Glutamatergic neuron (in vitro differentiated cells): ENCODE measurements at regions not wholly inside any gene's neighbourhood (a gene's known extent, or its start where the extent isn't known, plus 50 kb on each side); places are given as distances from the start of the nearest gene placed in this dataset.

Experiments used
- DNase-seq: peaks from one replicate; pipeline ENCODE4 v3.0.0; 2022
- H3K27ac Mint-ChIP-seq: one replicate; pipeline ENCODE4 v1.8.0; 2020; ENCODE audit warnings: mild to moderate bottlenecking, mixed read lengths, inconsistent platforms; ENCODE audit not compliant: unreplicated experiment
- H3K27me3 Mint-ChIP-seq: one replicate; pipeline ENCODE4 v1.8.0; 2020; ENCODE audit warnings: mild to moderate bottlenecking, moderate library complexity, mixed read lengths, inconsistent platforms; ENCODE audit not compliant: unreplicated experiment
- H3K36me3 Mint-ChIP-seq: one replicate; pipeline ENCODE4 v1.8.0; 2020; ENCODE audit warnings: mild to moderate bottlenecking, mixed read lengths, inconsistent platforms; ENCODE audit not compliant: unreplicated experiment
- H3K4me1 Mint-ChIP-seq: one replicate; pipeline ENCODE4 v1.8.0; 2020; ENCODE audit warnings: mild to moderate bottlenecking, low read depth, mixed read lengths, inconsistent platforms; ENCODE audit not compliant: unreplicated experiment
- H3K4me3 Mint-ChIP-seq: one replicate; pipeline ENCODE4 v1.8.0; 2020; ENCODE audit warnings: mild to moderate bottlenecking, mixed read lengths, inconsistent platforms; ENCODE audit not compliant: unreplicated experiment
- H3K9me3 Mint-ChIP-seq: one replicate; pipeline ENCODE4 v1.8.0; 2020; ENCODE audit warnings: mild to moderate bottlenecking, moderate library complexity, mixed read lengths, inconsistent platforms; ENCODE audit not compliant: unreplicated experiment
- CTCF ChIP-seq: fragments of 200-600 bp; sonication (generic); IDR thresholded peaks from one replicate; pipeline ENCODE4 v1.5.0; 2021; ENCODE audit not compliant: partially characterized antibody, unreplicated experiment

- Mint-ChIP-seq H3K27me3 (no peaks in the 10 kb centered on the region), H3K4me3 (no peak overlapping the region), H3K36me3 (no peaks in the 10 kb centered on the region), H3K4me1 (no peaks in the 10 kb centered on the region), H3K9me3 (no peaks in the 10 kb centered on the region), H3K27ac (no peak overlapping the region)
- DNase-seq = no peak
- TF ChIP-seq CTCF = no peak
Measured at GRCh38 chr7:9175871-9176270, 742.5 kb downstream of the NXPH1 start.

GRCh38 chr7:9181356-9181755, 747.9 kb downstream of the NXPH1 start:
- no peak overlapping the region for H3K27ac Mint-ChIP-seq
- H3K4me1 Mint-ChIP-seq = no peaks in the 10 kb centered on the region
- H3K36me3 Mint-ChIP-seq = no peaks in the 10 kb centered on the region
- H3K27me3 Mint-ChIP-seq = no peaks in the 10 kb centered on the region
- TF ChIP-seq CTCF = no peak
- H3K4me3 Mint-ChIP-seq = no peak overlapping the region
- H3K9me3 Mint-ChIP-seq = no peaks in the 10 kb centered on the region
- DNase-seq = no peak

GRCh38 chr7:9186730-9187129, 753.3 kb downstream of the NXPH1 start:
- no peak for DNase-seq
- no peak for TF ChIP-seq CTCF
- Mint-ChIP-seq H3K27ac (no peak overlapping the region), H3K36me3 (no peaks in the 10 kb centered on the region), H3K9me3 (no peaks in the 10 kb centered on the region), H3K4me3 (no peak overlapping the region), H3K4me1 (peaks cover 7% of the 10 kb centered on the region), H3K27me3 (no peaks in the 10 kb centered on the region)

- Mint-ChIP-seq H3K27me3 (no peaks in the 10 kb centered on the region), H3K27ac (peak overlapping the region; percentile 72), H3K4me1 (peaks cover 9% of the 10 kb centered on the region), H3K4me3 (peak overlapping the region; percentile 73), H3K9me3 (peaks cover 2% of the 10 kb centered on the region), H3K36me3 (no peaks in the 10 kb centered on the region)
- DNase-seq = peak; percentile 18
- no peak for TF ChIP-seq CTCF
Measured at GRCh38 chr7:9189703-9190102, 756.3 kb downstream of the NXPH1 start.

GRCh38 chr7:9192969-9193368, 759.6 kb downstream of the NXPH1 start:
- H3K9me3 Mint-ChIP-seq = peaks cover 2% of the 10 kb centered on the region
- H3K4me3 Mint-ChIP-seq = no peak overlapping the region
- peaks cover 9% of the 10 kb centered on the region for H3K4me1 Mint-ChIP-seq
- no peaks in the 10 kb centered on the region for H3K36me3 Mint-ChIP-seq
- DNase-seq = no peak
- H3K27me3 Mint-ChIP-seq = no peaks in the 10 kb centered on the region
- TF ChIP-seq CTCF = no peak
- no peak overlapping the region for H3K27ac Mint-ChIP-seq
